ENCODE measurements at regions not wholly inside any gene's neighbourhood (a gene's known extent, or its start where the extent isn't known, plus 50 kb on each side); places are given as distances from the start of the nearest gene placed in this dataset.

DNA sequence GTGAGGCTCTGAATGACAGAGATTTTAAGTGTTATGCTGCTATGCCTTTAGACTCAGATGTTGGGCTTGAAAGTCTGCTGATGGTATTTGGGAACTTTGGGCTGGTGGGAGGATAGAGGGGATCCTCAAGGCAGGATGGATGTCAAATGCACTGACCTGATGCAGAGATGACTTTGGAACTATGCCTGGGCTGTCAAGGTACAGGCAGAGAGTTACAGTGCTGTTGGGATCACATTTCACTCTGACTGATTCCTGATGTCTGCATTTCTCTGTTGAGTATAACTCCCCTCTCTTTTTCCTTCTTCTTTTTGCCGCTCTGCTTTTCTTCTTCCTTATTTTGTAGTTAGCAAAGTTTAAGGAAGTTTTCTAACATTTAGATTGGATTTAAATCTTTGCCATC, 271.8 kb upstream of the ARX start:
- Mint-ChIP-seq H3K27ac (no peak overlapping the region), H3K9me3 (no peaks in the 10 kb centered on the region), H3K4me1 (no peaks in the 10 kb centered on the region), H3K4me3 (no peak overlapping the region), H3K36me3 (no peaks in the 10 kb centered on the region)
- ATAC-seq (no peak), DNase-seq (ENCODE audit: low spot score in 2 of 2) (no peak)

DNA sequence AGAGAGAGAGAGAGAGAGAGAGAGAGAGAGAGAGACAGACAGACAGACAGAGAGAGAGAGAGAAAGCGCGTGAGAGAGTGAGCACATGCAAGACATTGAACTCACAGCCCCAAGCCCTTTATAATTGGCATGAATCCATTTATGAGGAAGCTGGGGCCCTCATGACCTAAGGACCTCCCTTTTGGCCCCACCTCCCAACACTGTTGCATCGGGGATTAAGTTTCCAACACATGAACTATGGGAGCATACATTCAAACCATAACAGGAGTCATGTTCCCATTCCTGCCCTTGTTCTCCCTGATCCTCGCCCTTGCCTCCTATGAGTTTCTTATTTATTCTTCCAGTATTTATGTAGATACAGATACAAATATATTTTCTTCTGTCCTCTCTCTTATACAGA, 269.8 kb upstream of the ARX start:
- Mint-ChIP-seq H3K4me1 (no peaks in the 10 kb centered on the region), H3K36me3 (no peaks in the 10 kb centered on the region), H3K4me3 (no peak overlapping the region), H3K9me3 (no peaks in the 10 kb centered on the region), H3K27ac (no peak overlapping the region)
- ATAC-seq = no peak
- DNase-seq (ENCODE audit: low spot score in 2 of 2) = no peak

DNA sequence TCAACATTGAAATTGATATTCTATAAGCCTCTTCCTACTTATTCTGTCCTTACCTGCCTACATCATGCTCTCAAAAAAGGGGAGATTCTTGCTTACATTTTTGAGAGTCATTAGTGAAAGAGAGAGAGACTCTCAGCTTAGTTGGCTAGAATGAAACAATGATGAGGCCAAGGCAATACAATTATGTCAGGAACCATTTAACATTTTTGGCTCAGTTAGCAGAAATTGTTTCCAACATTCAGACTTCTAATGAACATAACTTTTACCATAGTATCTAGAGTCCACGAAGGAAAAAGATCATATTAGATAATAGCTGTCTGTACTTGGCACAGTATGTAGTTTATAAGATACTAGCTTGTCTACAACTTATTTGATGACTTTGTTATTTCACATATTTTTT, 263.7 kb upstream of the ARX start:
- Mint-ChIP-seq H3K4me3 (no peak overlapping the region), H3K36me3 (no peaks in the 10 kb centered on the region), H3K9me3 (no peaks in the 10 kb centered on the region), H3K27ac (no peak overlapping the region), H3K4me1 (no peaks in the 10 kb centered on the region)
- ATAC-seq (no peak), DNase-seq (ENCODE audit: low spot score in 2 of 2) (no peak)

DNA sequence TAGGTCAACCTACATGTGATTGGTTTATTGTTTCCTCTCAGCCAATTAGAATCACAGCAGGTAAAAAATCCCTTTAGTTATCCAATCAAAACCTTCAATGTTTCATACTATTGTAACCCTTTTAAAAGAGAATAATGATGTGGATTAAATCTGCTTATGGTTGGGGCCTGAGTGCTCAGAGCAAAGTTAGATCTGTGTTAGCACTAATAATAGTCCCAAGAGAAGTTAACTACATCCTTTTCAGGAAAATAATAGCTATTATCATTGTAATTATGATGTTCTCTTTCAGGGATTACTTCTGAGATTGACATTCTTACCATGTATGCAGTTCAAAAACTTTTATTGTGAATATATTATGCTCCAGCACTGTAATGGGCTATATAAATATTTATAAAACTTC, 262.6 kb upstream of the ARX start:
- ATAC-seq = no peak
- H3K4me1 Mint-ChIP-seq = no peaks in the 10 kb centered on the region

DNA sequence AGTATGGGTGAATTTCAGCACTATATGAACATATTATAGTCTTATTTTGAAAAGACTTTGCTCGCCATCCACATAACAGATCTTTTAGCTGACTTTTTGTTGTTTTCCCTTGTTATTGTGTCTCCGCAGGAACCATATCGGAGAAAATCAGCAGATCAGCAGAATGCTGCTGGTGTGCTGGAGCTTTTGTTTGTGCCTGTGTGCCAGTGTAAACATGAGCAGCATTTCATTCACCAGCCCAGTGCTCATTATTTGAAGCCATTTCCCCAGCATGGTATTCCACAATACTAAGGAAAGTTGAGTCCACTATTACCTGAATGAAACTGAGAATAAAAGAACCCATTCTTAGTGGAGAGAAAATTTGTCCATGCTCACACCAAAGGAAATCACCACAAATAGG, 261.8 kb upstream of the ARX start:
- DNase-seq (ENCODE audit: low spot score in 2 of 2) (no peak), ATAC-seq (no peak)
- H3K36me3 Mint-ChIP-seq = no peaks in the 10 kb centered on the region
- H3K9me3 Mint-ChIP-seq = no peaks in the 10 kb centered on the region
- H3K27ac Mint-ChIP-seq = no peak overlapping the region
- no peak overlapping the region for H3K4me3 Mint-ChIP-seq
- no peaks in the 10 kb centered on the region for H3K4me1 Mint-ChIP-seq

More for the DNA sequence above, 262.6 kb upstream of the ARX start:
- no peak overlapping the region for H3K4me3 Mint-ChIP-seq
- no peak for DNase-seq (ENCODE audit: low spot score in 2 of 2)
- no peak overlapping the region for H3K27ac Mint-ChIP-seq
- H3K36me3 Mint-ChIP-seq = no peaks in the 10 kb centered on the region
- no peaks in the 10 kb centered on the region for H3K9me3 Mint-ChIP-seq

- Mint-ChIP-seq H3K27ac (no peak overlapping the region), H3K4me1 (no peaks in the 10 kb centered on the region), H3K9me3 (no peaks in the 10 kb centered on the region)
These were observed 259.4 kb upstream of the ARX start for GRCh38 chrX:25275159-25275558.

GRCh38 chrX:25241461-25241860, 225.7 kb upstream of the ARX start:
- no peaks in the 10 kb centered on the region for H3K36me3 Mint-ChIP-seq
- H3K27ac Mint-ChIP-seq = no peak overlapping the region
- no peak overlapping the region for H3K4me3 Mint-ChIP-seq
- H3K4me1 Mint-ChIP-seq = no peaks in the 10 kb centered on the region
- ATAC-seq (no peak), DNase-seq (ENCODE audit: low spot score in 2 of 2) (no peak)
- H3K9me3 Mint-ChIP-seq = peaks cover 4% of the 10 kb centered on the region

More at GRCh38 chrX:25275159-25275558, 259.4 kb upstream of the ARX start:
- Mint-ChIP-seq H3K36me3 (no peaks in the 10 kb centered on the region), H3K4me3 (no peak overlapping the region)
- ATAC-seq (no peak), DNase-seq (ENCODE audit: low spot score in 2 of 2) (no peak)

- DNase-seq (ENCODE audit: low spot score in 2 of 2) = no peak
- H3K4me3 Mint-ChIP-seq = no peak overlapping the region
- no peaks in the 10 kb centered on the region for H3K4me1 Mint-ChIP-seq
- H3K27ac Mint-ChIP-seq = no peak overlapping the region
- no peaks in the 10 kb centered on the region for H3K36me3 Mint-ChIP-seq
- no peak for ATAC-seq
- H3K9me3 Mint-ChIP-seq = no peaks in the 10 kb centered on the region
These were observed 210.4 kb upstream of the ARX start for GRCh38 chrX:25226151-25226550.

DNA sequence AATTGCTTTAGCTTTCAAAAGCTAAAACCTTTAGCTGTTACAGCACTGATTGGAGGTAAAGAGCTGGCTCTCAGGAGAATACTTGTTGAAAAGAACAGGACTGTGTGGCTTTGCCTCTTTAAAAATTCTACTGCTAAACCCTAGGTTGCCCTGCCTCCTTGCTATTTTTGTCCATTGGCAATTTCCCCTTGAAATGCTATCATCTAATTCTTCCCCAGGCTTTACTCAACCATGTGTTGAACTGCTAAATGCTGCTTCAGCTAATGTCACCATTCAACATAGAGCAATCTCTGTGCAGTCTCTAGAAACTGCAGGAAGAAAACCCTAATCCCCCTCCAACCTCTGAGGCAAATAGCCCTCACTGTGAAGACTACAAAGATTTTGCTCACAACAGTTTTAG, 203.7 kb upstream of the ARX start:
- DNase-seq (ENCODE audit: low spot score in 2 of 2) (no peak), ATAC-seq (no peak)
- H3K9me3 Mint-ChIP-seq = no peaks in the 10 kb centered on the region
- no peaks in the 10 kb centered on the region for H3K4me1 Mint-ChIP-seq
- no peaks in the 10 kb centered on the region for H3K36me3 Mint-ChIP-seq
- H3K4me3 Mint-ChIP-seq = no peak overlapping the region
- no peak overlapping the region for H3K27ac Mint-ChIP-seq

GRCh38 chrX:25213611-25214010, 197.8 kb upstream of the ARX start:
- no peak for DNase-seq (ENCODE audit: low spot score in 2 of 2)
- ATAC-seq = no peak
- Mint-ChIP-seq H3K4me3 (no peak overlapping the region), H3K36me3 (no peaks in the 10 kb centered on the region), H3K27ac (no peak overlapping the region), H3K9me3 (no peaks in the 10 kb centered on the region), H3K4me1 (no peaks in the 10 kb centered on the region)

GRCh38 chrX:25207803-25208475, 192.2 kb upstream of the ARX start:
- Mint-ChIP-seq H3K27ac (no peak overlapping the region), H3K4me3 (no peak overlapping the region), H3K4me1 (no peaks in the 10 kb centered on the region), H3K36me3 (no peaks in the 10 kb centered on the region), H3K9me3 (no peaks in the 10 kb centered on the region)
- ATAC-seq (no peak), DNase-seq (ENCODE audit: low spot score in 2 of 2) (no peak)

GRCh38 chrX:25206778-25207177, 191.0 kb upstream of the ARX start:
- Mint-ChIP-seq H3K4me1 (no peaks in the 10 kb centered on the region), H3K4me3 (no peak overlapping the region), H3K36me3 (no peaks in the 10 kb centered on the region), H3K27ac (no peak overlapping the region), H3K9me3 (no peaks in the 10 kb centered on the region)
- no peak for DNase-seq (ENCODE audit: low spot score in 2 of 2)
- ATAC-seq = no peak

DNA sequence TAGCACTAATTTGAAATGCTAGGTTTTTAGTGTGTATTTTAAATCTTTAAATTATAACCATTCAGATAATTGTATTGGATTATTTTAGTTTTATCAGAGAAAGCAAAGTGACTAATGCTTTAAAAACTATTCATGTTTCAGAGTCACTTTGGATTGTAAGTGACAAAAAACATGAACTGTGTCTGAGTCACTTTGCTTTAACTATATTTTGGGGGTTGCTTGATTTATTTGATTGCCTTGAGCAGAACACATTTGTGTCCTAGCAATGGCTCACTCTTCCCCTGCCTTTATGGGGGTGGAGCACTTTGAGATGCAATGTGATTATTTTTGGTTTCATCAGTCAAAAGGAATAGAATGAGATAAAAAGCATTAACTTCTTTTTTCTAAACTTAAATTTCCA, 188.4 kb upstream of the ARX start:
- Mint-ChIP-seq H3K4me3 (no peak overlapping the region), H3K36me3 (no peaks in the 10 kb centered on the region), H3K4me1 (no peaks in the 10 kb centered on the region), H3K27ac (no peak overlapping the region), H3K9me3 (no peaks in the 10 kb centered on the region)
- no peak for ATAC-seq
- no peak for DNase-seq (ENCODE audit: low spot score in 2 of 2)

GRCh38 chrX:25202827-25203226, 187.1 kb upstream of the ARX start:
- no peak for ATAC-seq
- H3K36me3 Mint-ChIP-seq = no peaks in the 10 kb centered on the region
- no peaks in the 10 kb centered on the region for H3K4me1 Mint-ChIP-seq
- no peak overlapping the region for H3K4me3 Mint-ChIP-seq
- H3K9me3 Mint-ChIP-seq = no peaks in the 10 kb centered on the region
- DNase-seq (ENCODE audit: low spot score in 2 of 2) = no peak
- no peak overlapping the region for H3K27ac Mint-ChIP-seq

DNA sequence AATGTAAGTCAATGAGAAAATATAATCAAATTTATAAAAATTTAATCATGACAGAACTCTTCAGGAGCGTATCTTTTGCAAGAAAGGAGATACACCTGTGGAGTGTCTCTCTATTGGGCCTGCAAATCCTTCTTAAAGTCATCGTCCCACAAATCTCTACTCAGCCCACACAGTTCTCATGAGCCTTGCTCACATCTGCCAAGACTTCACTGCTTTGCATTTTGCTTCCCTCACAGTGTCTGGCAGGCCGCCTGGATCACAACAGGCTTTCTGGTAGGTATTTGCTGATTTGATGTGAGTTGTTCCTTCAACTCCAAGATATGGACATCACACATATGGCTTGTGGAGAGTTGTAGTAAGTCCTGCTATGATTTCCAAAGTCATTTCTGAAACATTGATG, 183.1 kb upstream of the ARX start:
- Mint-ChIP-seq H3K36me3 (no peaks in the 10 kb centered on the region), H3K27ac (no peak overlapping the region), H3K4me1 (no peaks in the 10 kb centered on the region), H3K9me3 (no peaks in the 10 kb centered on the region), H3K4me3 (no peak overlapping the region)
- no peak for ATAC-seq
- no peak for DNase-seq (ENCODE audit: low spot score in 2 of 2)

GRCh38 chrX:25198253-25198652, 182.5 kb upstream of the ARX start:
- Mint-ChIP-seq H3K27ac (no peak overlapping the region), H3K36me3 (no peaks in the 10 kb centered on the region), H3K4me3 (no peak overlapping the region), H3K4me1 (no peaks in the 10 kb centered on the region), H3K9me3 (no peaks in the 10 kb centered on the region)
- DNase-seq (ENCODE audit: low spot score in 2 of 2) = no peak
- ATAC-seq = no peak

DNA sequence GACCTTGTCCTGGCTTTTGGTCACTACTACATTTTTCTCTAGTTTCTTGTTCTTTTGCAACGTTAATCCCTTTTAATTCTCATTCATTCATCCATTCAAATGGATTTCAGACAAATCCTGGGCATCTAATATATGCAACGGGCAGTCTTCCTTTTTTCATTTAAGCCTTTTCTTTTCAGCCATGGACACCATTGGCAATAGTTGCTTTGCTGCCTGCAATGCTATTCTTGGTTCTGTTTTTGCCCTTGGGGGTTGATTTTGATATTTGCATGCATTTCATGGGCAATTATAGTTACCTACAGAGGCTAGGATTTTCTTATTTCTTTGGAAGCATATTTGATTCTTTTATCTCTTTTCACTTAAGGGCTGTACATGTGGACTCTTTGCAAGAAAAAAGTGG, 180.5 kb upstream of the ARX start:
- no peak for ATAC-seq
- H3K9me3 Mint-ChIP-seq = no peaks in the 10 kb centered on the region
- no peaks in the 10 kb centered on the region for H3K4me1 Mint-ChIP-seq

More for the DNA sequence above, 180.5 kb upstream of the ARX start:
- no peak overlapping the region for H3K4me3 Mint-ChIP-seq
- DNase-seq (ENCODE audit: low spot score in 2 of 2) = no peak
- H3K36me3 Mint-ChIP-seq = no peaks in the 10 kb centered on the region
- H3K27ac Mint-ChIP-seq = no peak overlapping the region
